Amniotic stem cell (primary cell): ENCODE measurements at regions not wholly inside any gene's neighbourhood (a gene's known extent, or its start where the extent isn't known, plus 50 kb on each side); places are given as distances from the start of the nearest gene placed in this dataset.
"Not testable (repeated sequence)": the region's sequence is repeated elsewhere in the genome, so short reads cannot be mapped to it uniquely, and the experiment has no call there.

Experiments used
- DNase-seq: peaks from one replicate; lab custom pipeline; 2025; lab: John Stamatoyannopoulos, UW

DNA sequence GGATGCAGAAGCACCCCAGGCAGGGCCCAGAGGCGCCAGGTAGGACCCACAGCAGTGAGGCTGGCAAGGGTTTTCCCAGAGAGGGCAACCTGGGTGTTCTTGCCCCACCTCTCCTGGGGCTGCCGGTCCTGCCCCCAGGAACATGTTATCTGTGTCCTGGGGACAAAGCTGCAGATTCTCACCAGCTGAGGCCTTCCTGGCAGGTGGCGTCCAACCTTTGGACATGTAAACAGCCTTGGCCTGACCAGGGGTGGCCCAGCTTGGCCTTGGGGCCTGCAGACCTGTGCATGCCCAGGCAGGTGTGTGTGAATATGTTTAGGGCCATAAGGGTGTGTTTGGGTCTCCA, 101.8 kb upstream of the LARP1 start:
- no peak for DNase-seq

GRCh38 chr5:154652746-154653417, 102.3 kb upstream of the LARP1 start:
- no peak for DNase-seq

DNA sequence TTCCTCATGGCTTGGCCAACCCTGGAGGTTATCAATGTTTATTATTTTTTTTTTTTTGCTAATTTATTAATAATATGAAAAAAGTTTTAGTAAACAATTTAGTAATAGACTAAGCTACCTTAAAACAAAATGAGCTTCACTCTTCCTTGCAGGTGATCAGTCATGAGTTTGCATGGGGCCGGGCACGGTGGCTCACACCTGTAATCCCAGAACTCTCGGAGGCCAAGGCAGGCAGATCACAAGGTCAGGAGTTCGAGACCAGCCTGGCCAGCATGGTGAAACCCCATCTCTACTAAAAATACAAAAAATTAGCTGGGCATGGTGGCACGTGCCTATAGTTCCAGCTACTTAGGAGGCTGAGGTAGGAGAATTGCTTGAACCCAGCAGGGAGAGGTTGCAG, 103.4 kb upstream of the LARP1 start:
- DNase-seq = not testable (repeated sequence)

DNA sequence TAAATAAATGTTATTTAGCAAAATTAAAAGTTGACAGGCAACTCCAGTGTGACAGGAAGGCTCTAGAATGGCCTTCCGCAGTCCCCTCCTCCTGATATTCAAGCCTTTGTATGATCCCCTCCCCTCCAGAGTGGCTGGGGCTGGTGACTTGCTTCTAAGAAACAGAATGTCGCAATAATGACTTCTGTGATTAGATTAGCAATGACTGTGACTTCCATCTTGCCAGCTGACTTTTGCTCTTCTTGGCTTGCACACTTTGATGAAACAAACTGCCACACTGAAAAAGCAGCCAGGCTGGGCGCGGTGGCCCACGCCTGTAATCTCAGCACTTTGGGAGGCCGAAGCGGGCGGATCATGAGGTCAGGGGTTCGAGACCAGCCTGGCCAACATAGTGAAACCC, 106.5 kb upstream of the LARP1 start:
- no peak for DNase-seq

DNA sequence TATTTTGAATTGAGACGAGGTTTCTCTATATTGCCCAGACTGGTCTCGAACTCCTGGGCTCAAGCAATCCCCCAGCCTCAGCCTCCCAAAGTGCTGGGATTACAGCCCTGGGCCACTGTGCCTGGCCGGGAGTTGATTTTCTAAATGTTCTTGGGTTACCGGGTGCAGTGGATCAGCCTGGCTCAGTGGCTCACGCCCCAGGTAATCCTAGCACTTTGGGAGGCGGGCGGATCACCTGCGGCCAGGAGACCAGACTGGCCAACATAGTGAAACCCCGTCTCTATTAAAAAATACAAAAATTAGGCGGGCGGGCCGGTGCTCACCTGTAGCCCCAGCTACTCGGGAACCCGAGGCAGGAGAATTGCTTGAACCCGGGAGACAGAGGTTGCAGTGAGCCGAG, 106.9 kb upstream of the LARP1 start:
- no peak for DNase-seq

- DNase-seq = no peak
Measured at GRCh38 chr5:154647761-154648145, 107.4 kb upstream of the LARP1 start.

- DNase-seq = no peak
Measured at GRCh38 chr5:154647114-154647760, 107.9 kb upstream of the LARP1 start.

- no peak for DNase-seq
Measured at GRCh38 chr5:154646745-154647113, 108.4 kb upstream of the LARP1 start.

DNA sequence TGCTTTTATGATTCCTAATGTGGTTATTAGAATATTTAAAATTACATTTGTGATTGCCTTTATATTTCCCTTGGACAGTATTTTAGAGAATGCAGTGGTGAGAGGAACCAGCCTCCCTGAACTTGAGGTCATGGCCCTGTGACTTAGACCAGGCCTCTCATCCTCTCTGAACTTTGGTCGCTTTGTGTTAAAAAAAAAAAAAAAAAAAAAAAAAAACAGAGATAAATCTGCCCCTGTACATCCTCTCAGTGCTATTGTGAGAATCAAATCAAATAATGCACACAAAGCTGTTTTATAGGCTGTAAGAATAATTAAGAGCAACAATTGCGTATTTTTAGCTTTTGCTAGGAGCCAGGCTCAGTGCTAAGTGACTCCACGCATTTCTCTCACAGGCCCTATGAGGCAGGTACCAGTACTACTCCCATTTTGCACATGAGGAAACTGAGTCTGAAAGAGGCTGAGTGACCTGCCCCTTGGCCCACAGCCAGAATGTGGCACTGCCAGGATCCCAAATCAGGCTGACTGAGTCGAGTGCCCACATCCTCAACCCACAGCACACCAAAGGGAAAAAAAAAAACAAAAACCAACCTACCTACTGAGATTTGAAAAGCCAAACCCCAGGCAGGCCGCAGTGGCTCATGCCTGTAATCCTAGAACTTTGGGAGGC, 110.3 kb upstream of the LARP1 start:
- DNase-seq = no peak

DNA sequence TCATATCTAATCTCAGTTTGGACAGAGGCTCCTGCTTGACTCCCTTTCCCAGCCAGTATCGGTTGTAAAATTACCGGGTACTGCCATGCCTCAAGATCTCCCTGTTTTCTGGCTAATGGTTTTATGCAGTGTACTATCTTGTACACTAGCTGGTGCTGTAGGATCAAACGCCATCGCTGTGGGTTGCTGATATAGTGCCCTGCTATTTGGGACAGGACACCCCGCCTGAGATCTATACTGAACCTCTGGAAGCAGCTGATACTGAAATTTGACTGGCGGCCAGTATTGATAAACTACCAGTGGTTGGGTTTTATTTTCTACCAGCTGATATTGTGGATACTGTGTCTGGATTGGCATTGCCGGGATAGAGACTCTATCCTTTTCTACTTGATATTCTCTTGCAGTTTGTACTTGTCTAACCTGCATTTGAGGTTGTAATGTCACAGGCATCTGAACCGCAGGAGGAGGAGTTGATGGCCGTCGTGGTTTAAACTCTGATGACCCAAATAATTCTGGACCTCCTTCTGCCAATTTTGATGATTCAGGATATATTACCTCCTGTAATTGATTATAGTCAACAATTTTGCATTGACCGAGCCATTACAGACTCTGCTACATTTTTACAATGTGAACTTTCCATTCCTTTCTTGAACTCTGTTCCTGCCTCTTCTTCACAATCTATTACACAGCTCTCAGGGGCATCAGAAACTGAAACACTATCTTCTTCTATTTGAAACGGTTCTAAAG, 112.5 kb upstream of the LARP1 start:
- no peak for DNase-seq

- not testable (repeated sequence) for DNase-seq
Measured at GRCh38 chr5:154640213-154640831, 114.9 kb upstream of the LARP1 start.

GRCh38 chr5:154636786-154637185, 118.4 kb upstream of the LARP1 start:
- not testable (repeated sequence) for DNase-seq

GRCh38 chr5:154636271-154636670, 118.9 kb upstream of the LARP1 start:
- DNase-seq = not testable (repeated sequence)

GRCh38 chr5:154633744-154634143, 121.4 kb upstream of the LARP1 start:
- DNase-seq = not testable (repeated sequence)

DNA sequence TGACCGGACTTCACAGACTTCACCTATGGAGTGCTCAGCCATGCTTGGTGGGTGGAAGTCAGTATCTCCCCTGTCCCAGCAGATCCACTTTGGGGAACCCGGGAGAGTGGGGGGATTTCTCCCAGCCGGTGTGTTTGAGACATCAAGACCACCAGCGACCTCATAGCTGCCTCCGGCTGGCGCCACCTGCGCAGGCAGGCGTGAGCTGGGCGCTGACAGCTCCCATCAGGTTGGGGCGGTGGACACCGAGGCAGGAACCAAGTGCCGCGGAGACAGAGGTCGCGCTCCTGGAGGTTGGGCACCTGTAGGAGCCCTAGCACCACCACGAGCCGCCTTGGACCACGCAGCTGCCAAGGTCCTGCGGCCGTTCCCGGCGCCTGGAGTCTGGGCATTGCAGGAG, 124.0 kb upstream of the LARP1 start:
- DNase-seq = no peak

GRCh38 chr5:154630410-154630809, 124.8 kb upstream of the LARP1 start:
- no peak for DNase-seq

- DNase-seq = no peak
Measured at GRCh38 chr5:154628685-154629084, 126.5 kb upstream of the LARP1 start.

GRCh38 chr5:154627698-154628678, 127.2 kb upstream of the LARP1 start:
- no peak for DNase-seq

DNA sequence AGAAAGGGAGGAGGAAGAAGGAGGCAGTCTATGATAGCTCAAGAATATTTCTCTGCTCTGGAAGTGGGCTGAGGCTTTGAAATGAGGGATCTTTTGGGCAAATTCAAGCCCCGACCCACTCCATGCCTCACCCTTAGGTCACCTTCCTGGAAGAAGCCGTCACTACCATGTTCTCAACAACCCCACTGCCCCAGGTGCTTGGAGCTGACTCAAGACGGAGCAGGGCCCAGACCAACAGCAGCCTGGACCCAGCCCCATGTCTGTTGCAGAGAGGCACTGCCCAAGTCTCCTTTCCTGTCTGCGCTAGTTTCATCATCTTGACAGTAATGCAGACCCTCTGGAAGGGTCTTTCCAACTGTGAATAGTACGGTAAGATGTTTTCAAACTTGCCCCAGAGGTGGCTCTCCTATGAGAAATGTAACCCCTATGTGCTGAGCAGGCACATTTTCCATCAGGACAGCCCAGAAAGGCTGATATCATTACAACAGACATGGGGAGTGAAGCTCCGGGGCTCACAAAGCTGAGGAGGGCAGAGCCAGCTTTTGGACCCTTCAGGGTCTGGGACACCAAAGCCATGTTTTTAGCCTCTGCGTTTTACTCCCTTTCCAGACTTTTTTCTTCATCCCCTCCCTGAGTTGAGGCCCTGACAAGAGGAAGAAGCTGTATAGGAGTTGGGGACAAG, 128.2 kb upstream of the LARP1 start:
- no peak for DNase-seq

DNA sequence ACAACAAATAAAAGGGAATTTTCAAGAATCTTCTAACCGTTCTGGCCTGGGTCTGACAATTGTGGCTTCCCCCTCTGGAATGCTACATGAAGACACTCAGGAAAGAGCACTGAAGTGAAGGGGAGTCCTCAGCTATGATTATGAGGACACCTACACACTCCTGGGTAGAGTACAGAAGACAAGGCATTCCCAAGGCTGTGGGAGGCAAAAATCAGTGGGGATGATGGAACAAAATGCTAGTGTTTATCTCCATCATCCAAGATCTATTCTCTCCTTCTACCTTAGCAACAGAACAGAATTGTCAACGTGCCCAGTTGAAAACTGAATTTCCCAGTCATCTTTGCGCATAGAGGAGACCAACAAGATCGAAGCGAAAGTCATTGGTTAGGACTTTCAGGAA, 130.1 kb upstream of the LARP1 start:
- DNase-seq = no peak

DNA sequence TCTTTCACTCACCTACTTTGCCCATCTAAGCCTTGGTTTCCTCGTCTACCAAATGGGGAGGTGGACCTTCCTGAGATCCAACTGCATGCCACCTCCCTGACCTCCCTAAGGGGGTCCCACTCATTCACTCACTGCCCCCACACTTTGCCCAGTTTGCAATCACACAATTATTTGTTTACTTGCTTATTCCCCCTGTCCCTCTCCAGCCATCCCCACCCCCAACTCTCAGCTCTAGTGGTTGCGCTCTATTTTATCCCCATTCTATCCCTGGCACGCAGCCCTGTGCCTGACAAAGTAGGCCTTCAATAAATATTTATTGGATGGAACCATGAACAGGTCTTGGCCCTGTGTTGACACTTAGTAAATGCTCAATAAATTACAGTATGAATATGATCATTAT, 130.8 kb upstream of the LARP1 start:
- no peak for DNase-seq
